HG03460 (cell line): ENCODE measurements at regions not wholly inside any gene's neighbourhood (a gene's known extent, or its start where the extent isn't known, plus 50 kb on each side); places are given as distances from the start of the nearest gene placed in this dataset.
"Not testable (repeated sequence)": the region's sequence is repeated elsewhere in the genome, so short reads cannot be mapped to it uniquely, and the experiment has no call there.

Experiments
- ATAC-seq: cut with Tn5 transposase; IDR thresholded peaks from one replicate; pipeline ENCODE4 v1.9.1; 2021; ENCODE audit not compliant: unreplicated experiment

DNA sequence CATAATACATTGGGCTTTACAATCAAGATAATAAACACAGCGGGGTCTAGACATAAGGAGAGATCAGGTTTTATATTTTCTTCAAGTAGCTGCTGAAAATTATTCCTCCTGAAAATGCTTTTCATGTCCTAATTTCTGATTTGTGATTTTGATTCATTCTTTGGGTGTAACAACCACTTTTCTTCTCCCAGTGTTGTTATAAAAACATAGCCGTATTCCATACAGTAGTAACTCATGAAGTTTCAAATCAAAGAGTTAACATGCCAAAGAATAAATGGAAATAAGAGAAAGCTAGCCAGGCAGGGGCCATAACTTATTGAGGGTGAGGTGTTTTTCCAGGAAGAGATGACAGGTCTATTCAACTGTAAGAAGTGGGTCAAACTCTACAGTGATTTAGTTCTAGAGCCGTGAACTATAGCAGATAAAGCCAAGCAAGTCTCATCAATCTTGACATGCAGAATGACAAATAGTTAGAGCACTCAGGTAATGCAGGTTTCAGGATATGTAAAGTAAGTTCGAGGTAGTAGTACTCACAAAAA, 934.4 kb upstream of the SLITRK1 start:
- no peak for ATAC-seq

- no peak for ATAC-seq
Observed at GRCh38 chr13:84812789-84813188, 930.5 kb upstream of the SLITRK1 start.

DNA sequence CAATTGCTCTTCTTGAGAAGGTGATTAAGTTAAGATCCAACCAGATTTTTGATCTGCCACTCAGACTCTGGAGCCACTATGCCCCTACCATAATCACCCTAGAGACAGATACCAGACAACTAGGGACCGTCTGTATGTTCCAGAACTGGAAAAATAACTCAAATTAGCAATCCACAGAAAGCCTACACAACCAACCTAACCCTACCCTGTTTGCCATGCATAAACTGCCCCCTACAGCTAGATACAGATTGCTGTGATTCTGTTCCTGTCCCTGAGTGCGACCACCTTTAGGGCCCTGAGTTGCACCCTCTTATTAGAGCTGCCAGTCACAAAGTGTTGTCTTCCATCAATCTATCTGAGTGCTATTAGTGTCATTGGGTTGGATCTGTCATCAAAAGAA, 929.8 kb upstream of the SLITRK1 start:
- ATAC-seq = no peak

DNA sequence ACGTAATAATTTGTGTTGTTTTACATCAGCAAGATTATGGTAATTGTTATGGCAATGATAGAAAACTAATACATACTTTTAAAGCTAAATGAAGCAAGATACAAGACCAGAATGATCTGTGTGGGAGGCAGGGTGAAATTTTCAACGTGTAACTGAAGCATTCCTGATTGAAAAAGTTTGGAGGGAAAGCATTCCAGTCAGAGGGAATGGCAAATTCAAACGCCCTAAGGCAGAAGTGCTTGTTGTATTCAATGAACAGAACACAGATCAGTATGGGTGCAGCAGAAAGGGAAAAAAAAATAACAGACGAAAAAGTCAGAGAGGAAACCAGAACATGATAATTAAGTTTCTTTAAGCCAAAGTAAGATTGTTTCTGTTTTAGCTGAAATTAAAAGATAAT, 928.5 kb upstream of the SLITRK1 start:
- ATAC-seq = no peak

DNA sequence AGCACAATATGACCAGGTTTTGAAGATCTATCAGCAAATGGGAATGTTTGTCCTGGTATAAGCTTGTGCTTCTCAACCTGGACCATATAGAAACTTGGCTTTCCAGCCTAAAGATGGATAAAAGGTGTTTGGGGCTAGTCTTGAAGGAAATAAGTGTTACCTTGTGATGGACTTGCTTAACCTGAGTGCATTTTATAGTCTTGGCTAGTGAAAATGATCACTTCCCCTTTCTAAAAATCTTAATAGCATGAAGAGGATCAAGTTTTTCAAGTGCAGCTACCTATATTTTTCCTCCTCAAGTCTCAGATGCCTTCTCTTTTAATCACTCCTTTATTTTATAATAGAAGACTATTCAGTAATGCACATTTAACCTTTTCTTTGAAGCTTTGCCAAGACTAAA, 919.8 kb upstream of the SLITRK1 start:
- no peak for ATAC-seq

DNA sequence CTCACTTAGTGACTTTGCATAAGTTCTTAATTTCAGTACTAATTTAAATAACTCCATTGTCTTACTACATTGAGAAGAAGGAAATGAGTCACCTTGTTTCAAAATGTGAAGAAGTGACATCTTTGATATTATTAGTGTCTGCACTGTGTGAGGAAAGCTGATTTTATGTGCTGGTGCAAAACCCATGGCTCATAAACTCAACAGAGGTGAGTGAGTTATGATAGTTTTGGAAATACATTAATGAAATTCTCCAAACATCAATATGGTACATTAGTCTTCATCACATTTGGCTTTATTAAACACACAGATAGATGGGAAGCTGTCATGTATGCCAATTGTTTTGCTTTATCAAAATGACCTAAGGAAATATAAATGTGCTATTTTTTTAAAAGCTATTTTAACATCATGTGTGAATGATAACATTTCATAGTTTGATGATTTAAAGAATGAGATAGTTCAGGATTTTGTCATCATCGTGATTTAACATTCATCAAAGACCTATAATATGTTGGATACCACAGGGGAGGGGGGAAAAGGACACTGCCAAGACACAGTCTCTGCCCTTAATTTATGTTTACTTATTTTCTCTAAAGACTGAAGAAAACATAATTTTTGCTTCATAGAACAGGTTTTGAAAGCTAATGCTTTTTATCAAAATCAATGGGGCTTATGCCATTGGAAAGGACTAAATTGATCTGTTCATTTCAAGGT, 902.3 kb upstream of the SLITRK1 start:
- ATAC-seq = no peak

DNA sequence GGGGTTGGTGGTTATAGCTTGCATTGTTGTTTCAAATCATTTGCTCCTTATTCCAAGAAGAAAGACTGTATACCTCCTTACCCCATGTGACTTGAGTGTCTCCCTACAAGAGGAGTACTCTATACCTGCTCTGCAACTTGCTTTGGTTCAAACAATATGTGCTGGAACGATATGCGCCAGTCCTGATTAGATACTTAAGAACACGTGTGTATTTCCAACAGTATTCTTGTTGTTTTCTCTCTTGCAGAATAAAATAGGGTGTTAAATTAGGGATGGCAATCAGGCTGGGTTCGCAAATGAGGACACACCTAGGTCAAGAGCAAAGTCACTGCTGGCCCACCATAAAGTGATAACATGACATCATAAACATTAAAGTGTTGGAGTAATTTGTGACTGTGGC, 895.0 kb upstream of the SLITRK1 start:
- no peak for ATAC-seq

- no peak for ATAC-seq
Observed at GRCh38 chr13:84776593-84776992, 894.3 kb upstream of the SLITRK1 start.

GRCh38 chr13:84775920-84776319, 893.6 kb upstream of the SLITRK1 start:
- ATAC-seq = not testable (repeated sequence)

DNA sequence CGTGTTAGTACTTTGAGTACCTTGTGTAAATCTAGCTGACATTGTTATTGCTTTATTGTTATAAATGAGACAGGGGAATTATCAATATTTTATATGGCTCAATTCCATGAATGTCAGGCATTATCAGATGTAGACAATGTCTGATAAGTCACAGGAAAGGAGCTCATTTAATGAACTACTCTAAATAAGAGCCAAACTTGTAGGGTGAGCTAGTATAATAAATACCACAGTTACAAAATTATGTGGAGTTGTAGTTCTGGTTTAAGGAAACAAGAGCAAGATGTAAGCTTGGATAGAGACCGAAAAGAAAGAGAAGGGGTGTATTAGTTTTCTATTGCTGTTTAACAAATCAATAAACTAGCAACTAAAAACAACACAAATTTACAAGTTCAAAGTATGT, 891.8 kb upstream of the SLITRK1 start:
- ATAC-seq = no peak

GRCh38 chr13:84760956-84761355, 878.7 kb upstream of the SLITRK1 start:
- no peak for ATAC-seq

DNA sequence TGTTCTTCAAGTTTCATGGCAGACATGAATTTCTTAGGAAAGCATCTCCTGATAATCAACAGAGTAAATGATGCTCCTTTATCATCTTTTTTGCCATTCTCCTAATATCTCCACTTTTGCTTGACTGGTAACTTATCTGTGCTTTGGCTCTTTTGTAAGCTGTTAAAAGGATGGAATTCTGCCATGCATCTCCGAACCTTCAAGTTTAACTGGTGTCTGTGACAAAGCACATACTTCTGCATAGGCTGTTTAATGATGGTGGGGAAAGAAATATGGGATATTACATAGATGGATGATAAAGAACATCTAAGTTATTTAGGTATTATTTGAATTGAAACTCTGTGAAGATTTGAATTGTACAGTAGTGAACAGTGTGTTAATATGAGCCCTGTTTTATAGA, 866.9 kb upstream of the SLITRK1 start:
- no peak for ATAC-seq

- ATAC-seq = no peak
Observed at GRCh38 chr13:84745051-84745551, 862.8 kb upstream of the SLITRK1 start.

DNA sequence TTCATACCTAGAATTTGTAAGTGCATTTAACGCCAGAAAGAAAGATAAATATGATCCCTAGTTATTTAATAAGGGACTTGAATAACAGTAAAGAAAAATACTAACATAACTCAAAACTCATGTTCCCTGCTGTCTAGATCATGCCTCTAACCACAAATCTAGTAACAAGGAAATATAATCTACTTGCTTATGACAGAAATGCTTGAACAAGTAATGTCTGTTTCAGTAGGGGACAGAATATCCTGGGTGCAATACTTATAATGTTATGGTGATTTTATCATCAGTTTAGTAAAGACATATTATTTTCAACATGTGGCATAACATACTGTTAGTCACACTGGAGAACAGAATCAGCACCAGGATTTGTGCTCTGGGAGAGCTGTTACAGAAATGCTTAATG, 861.9 kb upstream of the SLITRK1 start:
- ATAC-seq = no peak

DNA sequence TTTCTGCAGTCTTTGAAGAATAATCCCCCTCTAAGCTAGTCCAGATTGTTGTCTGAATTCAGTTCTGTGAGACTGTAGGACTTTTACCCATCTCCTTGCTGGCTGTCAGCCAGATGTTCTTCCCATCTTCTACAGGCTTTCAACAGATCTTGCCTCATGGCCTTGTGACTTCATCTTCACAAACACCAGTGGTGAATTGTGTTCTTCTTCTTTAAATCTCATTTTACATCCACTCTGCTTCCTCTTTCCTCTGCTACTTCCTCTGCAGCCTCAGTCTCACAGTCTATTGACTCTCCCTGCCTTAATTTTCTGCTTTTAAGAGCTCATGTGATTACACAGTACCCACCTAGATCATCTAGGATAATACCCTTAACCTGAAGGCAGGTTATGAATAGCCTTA, 859.0 kb upstream of the SLITRK1 start:
- no peak for ATAC-seq

DNA sequence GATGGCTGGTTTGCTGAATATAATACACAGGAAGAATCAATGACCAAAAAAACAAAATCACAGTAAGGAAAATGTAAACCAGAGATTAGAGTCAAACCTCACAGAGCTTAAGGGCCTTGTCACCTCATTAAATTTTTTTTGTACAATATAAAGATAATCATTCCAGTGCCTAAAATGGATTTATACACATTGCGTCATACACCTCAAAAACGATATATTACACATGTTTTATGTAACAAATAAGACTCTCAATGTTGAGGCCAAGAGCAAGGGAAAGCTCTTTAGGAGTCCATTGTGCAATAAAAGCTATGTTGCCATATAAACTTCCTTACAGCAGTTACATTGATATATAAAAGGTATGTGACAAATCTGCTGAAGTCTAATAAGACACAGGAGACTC, 856.7 kb upstream of the SLITRK1 start:
- ATAC-seq = no peak

GRCh38 chr13:84737661-84738060, 855.4 kb upstream of the SLITRK1 start:
- ATAC-seq = no peak

DNA sequence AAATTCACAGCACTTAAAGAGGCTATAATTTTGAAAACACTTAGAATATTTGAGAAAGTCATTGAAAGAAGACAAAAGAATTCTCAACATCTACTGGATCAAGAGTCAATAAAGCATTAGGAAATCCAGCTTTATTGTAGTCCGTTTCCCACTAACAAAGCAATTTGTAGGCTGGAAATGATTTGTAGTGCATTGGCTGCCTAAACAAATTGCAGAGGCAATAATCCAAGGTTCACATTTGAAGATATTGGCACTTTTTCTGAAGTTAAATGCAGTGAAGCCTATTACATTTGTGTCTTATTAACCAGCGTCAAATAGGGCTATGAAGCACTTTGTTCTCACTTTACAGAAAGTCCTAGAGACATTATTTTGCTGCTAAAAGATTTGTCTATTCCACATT, 848.1 kb upstream of the SLITRK1 start:
- ATAC-seq = no peak

DNA sequence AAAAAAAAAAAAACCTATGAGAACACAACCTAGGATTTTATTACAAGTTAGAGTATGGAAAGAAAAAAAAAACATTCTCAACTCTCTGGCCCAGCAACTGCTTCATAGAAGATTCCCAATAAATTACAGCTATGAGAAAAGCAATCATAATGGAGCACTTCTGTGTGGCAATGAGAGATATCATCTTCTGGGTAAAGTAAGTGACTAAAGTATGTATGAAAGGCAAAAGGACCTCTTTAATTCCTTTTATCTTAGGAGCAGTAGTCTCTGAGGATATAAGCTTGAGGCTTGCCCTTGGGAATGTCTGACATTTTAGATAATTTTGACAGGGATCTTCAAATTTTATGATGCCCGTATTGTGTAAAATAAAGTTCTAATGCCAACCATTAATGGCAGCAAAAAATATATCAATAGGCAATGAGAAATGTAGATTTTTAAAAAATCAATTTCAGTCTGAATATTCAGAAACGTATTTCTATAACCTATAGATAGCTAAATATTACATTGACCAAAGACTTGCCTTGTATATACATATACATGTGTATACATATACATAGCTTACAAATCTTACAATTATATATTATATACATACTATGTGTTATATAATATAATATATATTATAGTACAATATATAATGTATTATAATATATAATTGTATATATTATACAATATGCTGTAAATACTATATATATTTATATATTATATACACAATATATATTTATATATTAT, 823.9 kb upstream of the SLITRK1 start:
- ATAC-seq = no peak

DNA sequence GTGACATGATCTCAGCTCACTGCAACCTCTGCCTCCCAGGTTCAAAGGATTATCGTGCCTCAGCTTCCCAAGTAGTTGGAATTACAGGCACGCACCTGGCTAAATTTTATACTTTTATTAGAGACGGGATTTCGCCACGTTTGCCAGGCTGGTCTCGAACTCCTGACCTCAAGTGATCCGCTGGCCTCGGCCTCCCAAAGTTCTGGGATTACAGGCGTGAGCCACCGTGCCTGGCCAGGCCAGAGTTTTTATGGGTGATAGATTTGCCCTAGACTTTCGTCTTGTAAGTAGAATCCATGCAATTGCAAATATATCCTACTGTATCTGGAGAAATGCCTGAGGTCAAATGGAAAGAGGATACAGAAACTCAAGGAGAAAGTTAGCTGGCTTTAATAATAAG, 819.9 kb upstream of the SLITRK1 start:
- ATAC-seq = no peak

GRCh38 chr13:84697591-84697990, 815.3 kb upstream of the SLITRK1 start:
- ATAC-seq = not testable (repeated sequence)

GRCh38 chr13:84686973-84687372, 804.7 kb upstream of the SLITRK1 start:
- no peak for ATAC-seq
